B cell (primary cell): ENCODE measurements at regions not wholly inside any gene's neighbourhood (a gene's known extent, or its start where the extent isn't known, plus 50 kb on each side); places are given as distances from the start of the nearest gene placed in this dataset.

Experiments
- CTCF ChIP-seq: fragments of 200-600 bp; IDR thresholded peaks from one replicate; pipeline ENCODE4 v1.8.0; 2022; ENCODE audit warnings: antibody characterized with exemption, mild to moderate bottlenecking
- EZH2 ChIP-seq: IDR thresholded peaks from 2 replicates; pipeline ENCODE4 v1.6.1; 2012; ENCODE audit warnings: borderline replicate concordance, low read depth, mild to moderate bottlenecking, moderate library complexity, low read length; ENCODE audit not compliant: insufficient read depth, poor library complexity, severe bottlenecking

DNA sequence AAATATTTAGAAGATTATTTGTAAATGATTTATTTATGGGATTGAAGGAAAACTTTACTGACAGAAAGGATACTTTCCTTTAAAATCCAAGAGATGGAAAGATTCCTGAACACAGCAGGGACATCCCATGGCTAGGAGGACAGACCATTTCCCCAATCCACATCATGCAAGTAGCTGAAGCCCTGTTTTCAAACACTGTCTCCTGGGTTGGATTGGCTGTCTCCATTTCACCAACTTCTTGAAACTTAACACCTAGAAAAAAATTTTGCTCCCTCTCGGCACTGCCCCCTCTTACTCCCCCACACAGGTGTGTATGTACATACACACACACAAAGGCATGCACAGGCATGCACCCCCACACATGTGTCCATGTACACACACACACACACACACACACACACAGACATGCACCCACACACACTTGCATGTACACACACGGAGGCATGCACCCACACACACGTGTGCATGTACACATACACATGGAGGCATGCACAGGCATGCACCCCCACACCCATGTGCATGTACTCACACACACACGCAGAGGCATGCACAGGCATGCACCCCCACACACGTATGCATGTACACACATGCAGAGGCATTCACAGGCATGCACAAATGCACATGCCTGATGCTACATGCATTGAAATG, 320.0 kb downstream of the CHRM3 start:
- no peak for TF ChIP-seq CTCF
- no peak for TF ChIP-seq EZH2
